ENCODE measurements at regions not wholly inside any gene's neighbourhood (a gene's known extent, or its start where the extent isn't known, plus 50 kb on each side); places are given as distances from the start of the nearest gene placed in this dataset.
"Not testable (repeated sequence)": the region's sequence is repeated elsewhere in the genome, so short reads cannot be mapped to it uniquely, and the experiment has no call there.

- TF ChIP-seq, protein P1, sequence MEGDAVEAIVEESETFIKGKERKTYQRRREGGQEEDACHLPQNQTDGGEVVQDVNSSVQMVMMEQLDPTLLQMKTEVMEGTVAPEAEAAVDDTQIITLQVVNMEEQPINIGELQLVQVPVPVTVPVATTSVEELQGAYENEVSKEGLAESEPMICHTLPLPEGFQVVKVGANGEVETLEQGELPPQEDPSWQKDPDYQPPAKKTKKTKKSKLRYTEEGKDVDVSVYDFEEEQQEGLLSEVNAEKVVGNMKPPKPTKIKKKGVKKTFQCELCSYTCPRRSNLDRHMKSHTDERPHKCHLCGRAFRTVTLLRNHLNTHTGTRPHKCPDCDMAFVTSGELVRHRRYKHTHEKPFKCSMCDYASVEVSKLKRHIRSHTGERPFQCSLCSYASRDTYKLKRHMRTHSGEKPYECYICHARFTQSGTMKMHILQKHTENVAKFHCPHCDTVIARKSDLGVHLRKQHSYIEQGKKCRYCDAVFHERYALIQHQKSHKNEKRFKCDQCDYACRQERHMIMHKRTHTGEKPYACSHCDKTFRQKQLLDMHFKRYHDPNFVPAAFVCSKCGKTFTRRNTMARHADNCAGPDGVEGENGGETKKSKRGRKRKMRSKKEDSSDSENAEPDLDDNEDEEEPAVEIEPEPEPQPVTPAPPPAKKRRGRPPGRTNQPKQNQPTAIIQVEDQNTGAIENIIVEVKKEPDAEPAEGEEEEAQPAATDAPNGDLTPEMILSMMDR (IDR thresholded peaks at IDR 0.05), result not testable (repeated sequence)
- TF ChIP-seq EZH2 (IDR thresholded peaks at IDR 0.05; ENCODE audit: borderline replicate concordance, insufficient read depth, low read depth, low read length, poor library complexity, severe bottlenecking), result not testable (repeated sequence)
These were observed 344.2 kb downstream of the RAP2B start for GRCh38 chr3:153506205-153506604.
